ENCODE measurements at regions not wholly inside any gene's neighbourhood (a gene's known extent, or its start where the extent isn't known, plus 50 kb on each side); places are given as distances from the start of the nearest gene placed in this dataset.

DNA sequence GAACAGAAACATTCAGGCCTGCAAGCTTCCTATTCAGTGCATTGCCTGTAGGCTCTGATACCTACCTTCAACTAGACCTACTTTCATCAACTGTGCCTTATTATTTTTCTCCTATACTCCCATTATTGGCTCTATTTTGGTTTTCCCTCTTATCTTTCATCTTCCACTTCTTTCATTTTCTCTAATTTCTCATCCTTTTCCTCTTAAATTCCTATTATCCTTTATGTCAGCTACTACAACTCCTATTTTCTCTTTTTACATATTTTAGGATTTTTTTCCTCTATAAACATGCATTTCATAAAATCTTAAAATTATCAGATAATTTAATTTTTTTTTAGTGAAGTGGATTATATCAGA, 61.6 kb upstream of the PRDM8 start:
- TF ChIP-seq, protein P1, sequence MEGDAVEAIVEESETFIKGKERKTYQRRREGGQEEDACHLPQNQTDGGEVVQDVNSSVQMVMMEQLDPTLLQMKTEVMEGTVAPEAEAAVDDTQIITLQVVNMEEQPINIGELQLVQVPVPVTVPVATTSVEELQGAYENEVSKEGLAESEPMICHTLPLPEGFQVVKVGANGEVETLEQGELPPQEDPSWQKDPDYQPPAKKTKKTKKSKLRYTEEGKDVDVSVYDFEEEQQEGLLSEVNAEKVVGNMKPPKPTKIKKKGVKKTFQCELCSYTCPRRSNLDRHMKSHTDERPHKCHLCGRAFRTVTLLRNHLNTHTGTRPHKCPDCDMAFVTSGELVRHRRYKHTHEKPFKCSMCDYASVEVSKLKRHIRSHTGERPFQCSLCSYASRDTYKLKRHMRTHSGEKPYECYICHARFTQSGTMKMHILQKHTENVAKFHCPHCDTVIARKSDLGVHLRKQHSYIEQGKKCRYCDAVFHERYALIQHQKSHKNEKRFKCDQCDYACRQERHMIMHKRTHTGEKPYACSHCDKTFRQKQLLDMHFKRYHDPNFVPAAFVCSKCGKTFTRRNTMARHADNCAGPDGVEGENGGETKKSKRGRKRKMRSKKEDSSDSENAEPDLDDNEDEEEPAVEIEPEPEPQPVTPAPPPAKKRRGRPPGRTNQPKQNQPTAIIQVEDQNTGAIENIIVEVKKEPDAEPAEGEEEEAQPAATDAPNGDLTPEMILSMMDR (IDR thresholded peaks at IDR 0.05) = no peak
- no peak for TF ChIP-seq FOXM1 (IDR thresholded peaks at IDR 0.05; ENCODE audit: low read depth)
- no peak for TF ChIP-seq SMC3 (IDR thresholded peaks at IDR 0.05; ENCODE audit: low read depth, low read length)
- TF ChIP-seq POLR2AphosphoS5 (IDR thresholded peaks at IDR 0.05; ENCODE audit: low read depth, low read length) = no peak
- TF ChIP-seq NFIC (IDR thresholded peaks at IDR 0.05; ENCODE audit: borderline replicate concordance) = no peak
- TF ChIP-seq, protein P2, sequence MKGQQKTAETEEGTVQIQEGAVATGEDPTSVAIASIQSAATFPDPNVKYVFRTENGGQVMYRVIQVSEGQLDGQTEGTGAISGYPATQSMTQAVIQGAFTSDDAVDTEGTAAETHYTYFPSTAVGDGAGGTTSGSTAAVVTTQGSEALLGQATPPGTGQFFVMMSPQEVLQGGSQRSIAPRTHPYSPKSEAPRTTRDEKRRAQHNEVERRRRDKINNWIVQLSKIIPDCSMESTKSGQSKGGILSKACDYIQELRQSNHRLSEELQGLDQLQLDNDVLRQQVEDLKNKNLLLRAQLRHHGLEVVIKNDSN (IDR thresholded peaks at IDR 0.05; ENCODE audit: borderline replicate concordance, low read depth) = no peak
- TF ChIP-seq, protein P3, sequence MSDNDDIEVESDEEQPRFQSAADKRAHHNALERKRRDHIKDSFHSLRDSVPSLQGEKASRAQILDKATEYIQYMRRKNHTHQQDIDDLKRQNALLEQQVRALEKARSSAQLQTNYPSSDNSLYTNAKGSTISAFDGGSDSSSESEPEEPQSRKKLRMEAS (IDR thresholded peaks at IDR 0.05; ENCODE audit: low read depth) = no peak
- no peak for TF ChIP-seq TAF1 (IDR thresholded peaks at IDR 0.05; ENCODE audit: borderline replicate concordance, low read depth, low read length)
- no peak for TF ChIP-seq ELF1 (IDR thresholded peaks at IDR 0.05)
- no peak for TF ChIP-seq RAD21 (IDR thresholded peaks at IDR 0.05; ENCODE audit: low read length)
- no peak for TF ChIP-seq TCF12 (IDR thresholded peaks at IDR 0.05)
- TF ChIP-seq, protein P4, sequence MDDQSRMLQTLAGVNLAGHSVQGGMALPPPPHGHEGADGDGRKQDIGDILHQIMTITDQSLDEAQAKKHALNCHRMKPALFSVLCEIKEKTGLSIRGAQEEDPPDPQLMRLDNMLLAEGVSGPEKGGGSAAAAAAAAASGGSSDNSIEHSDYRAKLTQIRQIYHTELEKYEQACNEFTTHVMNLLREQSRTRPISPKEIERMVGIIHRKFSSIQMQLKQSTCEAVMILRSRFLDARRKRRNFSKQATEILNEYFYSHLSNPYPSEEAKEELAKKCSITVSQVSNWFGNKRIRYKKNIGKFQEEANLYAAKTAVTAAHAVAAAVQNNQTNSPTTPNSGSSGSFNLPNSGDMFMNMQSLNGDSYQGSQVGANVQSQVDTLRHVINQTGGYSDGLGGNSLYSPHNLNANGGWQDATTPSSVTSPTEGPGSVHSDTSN (IDR thresholded peaks at IDR 0.05) = no peak
- TF ChIP-seq YY1 (IDR thresholded peaks at IDR 0.05; ENCODE audit: low read depth) = no peak
